ENCODE measurements at regions not wholly inside any gene's neighbourhood (a gene's known extent, or its start where the extent isn't known, plus 50 kb on each side); places are given as distances from the start of the nearest gene placed in this dataset.
"Not testable (repeated sequence)": the region's sequence is repeated elsewhere in the genome, so short reads cannot be mapped to it uniquely, and the experiment has no call there.

DNA sequence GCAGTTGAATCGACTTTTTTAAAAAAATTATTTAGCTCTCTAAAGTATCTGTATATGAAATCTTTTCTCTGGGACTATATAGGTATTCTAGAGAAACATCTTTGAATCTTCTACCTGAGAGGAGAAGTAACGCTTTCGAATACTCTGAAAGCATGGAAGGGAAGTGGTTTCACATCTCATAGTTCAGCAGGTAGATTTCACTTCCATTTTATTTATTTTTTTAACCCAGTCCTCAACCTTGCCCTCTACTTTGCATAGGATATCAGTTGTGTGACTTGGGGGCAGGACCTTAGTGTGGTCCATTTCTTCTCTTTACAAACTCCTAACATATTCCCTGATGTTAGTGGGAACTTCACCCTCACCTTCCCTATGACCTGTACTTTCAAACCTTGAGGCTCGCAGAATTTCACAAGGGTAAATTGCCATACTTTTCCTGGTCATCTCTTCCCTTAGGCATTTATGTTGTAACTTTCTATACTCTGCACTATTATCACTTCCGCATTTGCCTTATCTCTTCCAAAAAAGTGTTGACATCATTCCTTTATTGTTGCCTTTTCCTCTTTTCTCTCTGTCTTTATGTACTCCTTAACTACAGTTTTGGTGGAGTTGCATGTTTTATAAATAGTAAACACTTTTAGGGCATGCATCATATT, 1208.5 kb upstream of the ADGRL4 start:
- no peak for DNase-seq

- DNase-seq = no peak
Measured at GRCh38 chr1:80212948-80213347, 1206.4 kb upstream of the ADGRL4 start.

GRCh38 chr1:80211691-80212380, 1205.3 kb upstream of the ADGRL4 start:
- DNase-seq = no peak

GRCh38 chr1:80202118-80202517, 1195.6 kb upstream of the ADGRL4 start:
- no peak for DNase-seq

DNA sequence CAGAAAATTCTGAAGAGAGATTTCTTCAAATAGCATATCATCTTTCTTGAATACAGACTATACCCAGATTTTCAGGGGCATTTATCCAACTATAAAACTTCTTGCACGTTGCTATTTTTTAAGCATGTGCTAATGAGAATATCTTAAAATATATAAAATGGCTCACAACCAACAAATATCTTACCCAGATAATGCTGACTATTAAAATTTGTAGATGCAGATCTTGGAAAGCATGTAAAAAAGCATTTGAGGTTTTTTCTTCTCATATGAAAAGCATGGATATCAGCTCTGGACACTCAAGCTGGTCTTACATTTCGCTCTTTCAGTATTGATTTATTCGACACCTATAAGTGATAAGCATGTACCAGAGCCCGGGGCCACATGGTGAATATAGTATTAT, 1187.7 kb upstream of the ADGRL4 start:
- no peak for DNase-seq

DNA sequence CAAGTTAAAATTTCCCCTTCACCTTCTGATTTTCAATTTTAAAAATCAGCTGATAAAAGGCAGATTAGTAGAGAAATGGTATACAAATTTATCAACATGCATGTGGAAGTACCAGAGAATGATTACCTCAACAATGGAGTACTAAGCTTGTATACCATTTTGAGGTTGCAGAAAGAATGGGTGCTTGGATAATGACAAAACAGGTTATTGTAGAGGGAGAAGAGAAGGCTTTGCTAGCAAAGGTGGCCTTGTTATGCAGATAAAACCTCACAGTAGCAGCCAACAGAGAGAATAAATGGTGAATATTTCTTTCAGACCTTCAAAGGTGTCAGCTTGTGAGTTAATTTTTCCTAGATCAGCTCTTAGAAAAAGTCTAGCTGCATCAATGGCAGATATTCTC, 1174.9 kb upstream of the ADGRL4 start:
- no peak for DNase-seq

- DNase-seq = no peak
Measured at GRCh38 chr1:80171631-80172030, 1165.1 kb upstream of the ADGRL4 start.

- DNase-seq = peak; percentile 0
Measured at GRCh38 chr1:80170811-80171485, 1164.4 kb upstream of the ADGRL4 start.

- no peak for DNase-seq
Measured at GRCh38 chr1:80164150-80164549, 1157.6 kb upstream of the ADGRL4 start.

DNA sequence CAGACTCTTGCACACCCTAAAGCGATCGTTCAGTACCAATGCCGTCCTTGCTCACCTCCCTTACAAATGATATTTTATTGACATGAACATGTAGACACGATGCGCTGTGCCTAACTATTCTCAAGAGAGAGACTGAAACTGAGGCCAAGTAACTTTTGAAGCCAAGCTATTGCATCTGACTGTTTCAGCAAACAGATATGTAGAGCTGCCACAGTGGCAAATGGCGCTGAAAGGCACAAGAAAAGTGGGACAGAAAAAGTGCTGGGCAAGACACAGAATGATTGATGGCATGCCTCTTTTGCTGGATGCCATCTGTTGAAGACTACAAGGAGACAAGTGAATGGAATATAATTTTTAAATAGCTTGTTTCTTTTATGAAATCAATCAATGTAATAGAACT, 1157.2 kb upstream of the ADGRL4 start:
- DNase-seq = no peak

DNA sequence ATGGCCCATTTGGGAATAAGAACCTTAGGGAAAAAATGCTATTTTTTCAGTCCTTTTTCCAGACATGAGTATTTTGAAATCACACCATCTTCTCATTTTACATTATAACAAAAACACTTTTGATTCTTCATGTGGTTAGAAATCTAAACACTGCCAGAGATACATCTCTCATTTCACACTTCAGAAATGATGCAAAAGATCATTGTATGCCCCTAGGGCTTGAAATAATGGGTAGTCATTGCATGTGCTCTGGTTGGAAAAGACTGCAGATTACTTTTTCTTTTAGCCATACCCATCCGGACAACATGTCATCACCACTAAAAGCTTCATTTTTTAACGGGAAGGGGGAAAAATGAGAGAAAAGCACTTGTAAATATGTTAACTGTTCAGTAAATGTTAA, 1152.2 kb upstream of the ADGRL4 start:
- DNase-seq = no peak

DNA sequence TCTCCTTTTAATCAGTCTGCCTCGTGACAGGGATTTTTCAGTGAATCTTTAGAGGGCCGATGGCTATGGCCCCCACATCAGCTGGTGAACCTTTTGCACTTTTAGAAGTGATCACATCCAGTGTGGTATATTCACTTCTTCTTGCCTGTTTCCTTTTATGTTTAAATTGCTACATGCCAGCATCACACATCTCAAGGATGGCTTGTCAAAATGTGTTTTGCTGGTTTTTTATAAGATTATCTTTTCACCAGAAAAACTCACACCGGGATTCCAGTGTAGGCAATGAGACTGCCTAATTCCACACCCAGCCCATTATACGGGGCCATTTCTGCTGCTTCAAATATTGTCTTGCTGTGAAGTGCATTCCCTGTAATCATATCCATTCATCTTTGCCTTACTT, 1151.7 kb upstream of the ADGRL4 start:
- no peak for DNase-seq

DNA sequence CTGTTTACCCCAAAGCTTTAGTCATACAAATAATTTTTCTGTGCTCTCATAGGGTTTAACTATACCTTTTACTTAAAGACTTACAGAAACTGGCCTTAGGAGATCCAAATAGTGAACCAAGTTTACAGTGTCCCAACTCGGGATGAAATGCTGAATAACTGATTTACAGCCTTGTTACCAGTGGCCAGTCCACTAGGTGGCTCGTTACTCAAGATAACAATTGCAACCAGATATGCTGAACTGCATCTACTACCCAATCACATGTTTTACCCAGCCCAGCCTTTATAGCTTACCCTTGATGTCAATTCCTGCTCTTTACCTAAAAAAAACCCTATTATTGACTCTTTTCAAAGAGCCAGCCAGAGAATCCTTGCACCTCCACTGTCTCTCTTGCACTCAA, 1148.8 kb upstream of the ADGRL4 start:
- DNase-seq = no peak

DNA sequence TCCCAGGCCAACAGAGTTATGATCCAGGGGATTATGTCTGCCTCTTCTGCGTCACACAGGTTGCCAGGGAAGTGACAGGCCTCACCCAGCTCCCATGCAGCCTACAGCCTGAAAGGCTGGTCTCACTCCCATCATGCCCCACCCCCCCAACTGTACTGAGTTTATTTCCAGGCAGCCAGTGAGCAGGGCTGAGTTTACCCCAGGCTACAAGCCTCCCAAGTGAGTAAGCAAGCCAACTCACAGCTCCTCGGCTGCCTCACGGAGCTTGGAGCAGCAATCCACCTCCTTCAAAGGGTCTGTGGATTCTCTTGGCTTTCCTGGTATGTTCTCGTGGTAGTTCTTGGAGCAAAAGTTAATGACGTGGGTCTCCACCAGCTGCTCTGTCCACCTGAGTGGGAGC, 1147.6 kb upstream of the ADGRL4 start:
- no peak for DNase-seq

DNA sequence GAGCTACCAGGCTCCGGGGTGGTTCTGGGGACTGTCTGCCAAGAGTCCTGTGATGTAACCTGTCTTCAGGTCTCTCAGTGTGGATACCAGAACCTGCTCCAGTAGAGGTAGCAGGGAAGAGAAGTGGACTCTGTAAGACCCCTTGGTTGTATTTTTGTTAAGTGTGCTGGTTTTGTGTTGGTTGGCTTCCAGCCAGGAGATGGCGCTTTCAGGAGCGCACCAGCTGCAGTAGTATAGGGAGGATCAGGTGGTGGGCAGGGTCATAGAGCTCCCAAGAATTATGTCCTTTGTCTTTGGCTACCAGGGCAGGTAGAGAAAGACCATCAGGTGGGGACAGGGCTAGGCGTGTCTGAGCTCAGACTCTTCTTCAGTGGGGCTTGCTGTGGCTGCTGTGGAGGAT, 1147.2 kb upstream of the ADGRL4 start:
- DNase-seq = no peak

DNA sequence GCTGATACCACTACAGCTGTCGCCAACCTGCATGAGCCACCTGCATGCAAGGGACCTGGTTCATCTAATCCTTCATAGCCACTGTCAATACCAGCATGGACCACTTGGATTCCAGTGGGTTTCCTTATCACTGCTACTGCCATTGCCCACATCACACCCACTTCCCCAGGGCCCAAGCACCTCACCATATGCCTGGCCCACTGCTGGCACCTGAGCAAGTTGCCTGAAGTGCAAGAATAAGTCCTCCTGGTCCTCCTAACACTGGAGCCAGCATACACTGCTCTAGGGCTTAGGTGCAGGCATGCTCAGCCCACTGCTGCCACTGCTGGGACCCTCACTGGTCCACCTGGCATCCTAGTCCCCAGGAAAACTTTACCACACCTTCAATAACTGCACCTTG, 1136.8 kb upstream of the ADGRL4 start:
- DNase-seq = no peak

DNA sequence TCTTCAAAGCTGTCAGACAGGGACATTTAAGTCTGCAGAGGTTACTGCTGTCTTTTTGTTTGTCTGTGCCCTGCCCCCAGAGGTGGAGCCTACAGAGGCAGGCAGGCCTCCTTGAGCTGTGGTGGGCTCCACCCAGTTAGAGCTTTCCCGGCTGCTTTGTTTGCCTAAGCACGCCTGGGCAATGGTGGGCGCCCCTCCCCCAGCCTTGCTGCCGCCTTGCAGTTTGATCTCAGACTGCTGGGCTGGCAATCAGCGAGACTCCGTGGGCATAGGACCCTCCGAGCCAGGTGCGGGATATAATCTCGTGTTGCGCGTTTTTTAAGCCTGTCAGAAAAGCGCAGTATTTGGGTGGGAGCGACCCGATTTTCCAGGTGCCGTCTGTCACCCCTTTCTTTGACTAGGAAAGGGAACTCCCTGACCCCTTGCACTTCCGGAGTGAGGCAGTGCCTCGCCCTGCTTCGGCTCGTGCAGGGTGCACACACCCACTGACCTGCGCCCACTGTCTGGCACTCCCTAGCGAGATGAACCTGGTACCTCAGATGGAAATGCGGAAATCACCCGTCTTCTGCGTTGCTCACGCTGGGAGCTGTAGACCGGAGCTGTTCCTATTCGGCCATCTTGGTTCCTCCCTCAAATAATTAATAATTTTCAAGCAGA, 1131.5 kb upstream of the ADGRL4 start:
- DNase-seq = not testable (repeated sequence)

GRCh38 chr1:80113168-80114038, 1106.9 kb upstream of the ADGRL4 start:
- no peak for DNase-seq

DNA sequence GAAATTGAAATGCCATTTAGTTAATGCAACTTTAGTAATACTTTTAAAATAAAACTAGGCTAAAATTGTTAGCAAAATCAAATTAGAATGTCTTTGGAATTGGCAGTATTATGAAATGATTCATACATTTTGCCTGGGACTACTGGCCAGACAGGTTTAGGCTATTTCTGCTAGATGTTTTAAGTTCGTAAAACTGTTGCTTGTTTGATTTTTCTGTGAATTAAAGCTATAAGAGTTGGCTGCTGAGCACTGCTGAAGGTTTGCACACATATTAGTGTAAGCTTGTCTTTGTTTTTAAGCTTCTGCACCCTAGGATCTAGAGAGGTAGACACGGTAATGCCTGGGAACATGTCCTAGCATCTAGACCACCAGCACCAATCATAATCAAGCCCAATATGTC, 1094.6 kb upstream of the ADGRL4 start:
- no peak for DNase-seq

- DNase-seq = no peak
Measured at GRCh38 chr1:80099713-80100112, 1093.2 kb upstream of the ADGRL4 start.

- no peak for DNase-seq
Measured at GRCh38 chr1:80085067-80085466, 1078.5 kb upstream of the ADGRL4 start.

GRCh38 chr1:80083892-80084291, 1077.4 kb upstream of the ADGRL4 start:
- DNase-seq = peak; percentile 35

DNA sequence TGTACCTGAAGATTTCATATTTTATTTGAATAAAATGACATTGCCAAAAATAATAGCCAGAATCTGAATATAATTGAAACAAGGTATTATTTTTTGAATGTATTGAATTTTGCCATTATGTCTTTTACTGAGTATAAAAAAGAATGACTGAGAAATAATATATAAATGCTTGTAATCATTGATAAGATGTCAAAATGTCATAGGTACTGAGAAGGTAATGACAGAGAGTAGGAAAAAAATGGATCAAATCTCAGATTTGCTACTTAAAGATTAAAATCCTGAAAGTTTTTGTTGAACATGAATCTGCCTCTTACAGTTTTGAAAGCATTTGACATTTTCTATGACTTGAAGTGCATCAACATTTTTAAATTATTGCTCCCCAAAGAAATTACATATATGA, 1069.9 kb upstream of the ADGRL4 start:
- DNase-seq = no peak
